Neural crest cell (in vitro differentiated cells): ENCODE measurements at regions not wholly inside any gene's neighbourhood (a gene's known extent, or its start where the extent isn't known, plus 50 kb on each side); places are given as distances from the start of the nearest gene placed in this dataset.
A peak's percentile ranks its signal among the peaks of the same experiment; 100 is the strongest.
"Not testable (repeated sequence)": the region's sequence is repeated elsewhere in the genome, so short reads cannot be mapped to it uniquely, and the experiment has no call there.

Source experiments
- DNase-seq: peaks from one replicate; pipeline ENCODE4 v3.0.0; 2021; ENCODE audit warnings: low read depth, mixed read lengths, low spot score
- H3K27ac Mint-ChIP-seq: one replicate; pipeline ENCODE4 v1.8.0; 2021; ENCODE audit warnings: mild to moderate bottlenecking, mixed read lengths; ENCODE audit not compliant: unreplicated experiment
- H3K27me3 Mint-ChIP-seq: 2 replicates; pipeline ENCODE4 v1.8.0; 2021; ENCODE audit warnings: low read depth, mild to moderate bottlenecking, mixed read lengths
- H3K36me3 Mint-ChIP-seq: 2 replicates; pipeline ENCODE4 v1.8.0; 2021; ENCODE audit warnings: low read depth, mild to moderate bottlenecking, mixed read lengths
- H3K4me1 Mint-ChIP-seq: 2 replicates; pipeline ENCODE4 v1.8.0; 2021; ENCODE audit warnings: mixed read lengths
- H3K4me3 Mint-ChIP-seq: one replicate; pipeline ENCODE4 v1.8.0; 2021; ENCODE audit warnings: mild to moderate bottlenecking, mixed read lengths
- H3K9me3 Mint-ChIP-seq: 2 replicates; pipeline ENCODE4 v1.8.0; 2021; ENCODE audit warnings: mixed read lengths
- CTCF ChIP-seq: fragments of 200-600 bp; sonication (generic); conservative IDR thresholded peaks from 2 replicates; pipeline ENCODE4 v1.5.0; 2021; ENCODE audit warnings: antibody characterized with exemption, mild to moderate bottlenecking

GRCh38 chr10:3874990-3875841 lies 90.2 kb upstream of the KLF6 start:
- Mint-ChIP-seq H3K4me1 (peaks cover 11% of the 10 kb centered on the region), H3K36me3 (no peaks in the 10 kb centered on the region), H3K4me3 (no peak overlapping the region), H3K9me3 (no peaks in the 10 kb centered on the region), H3K27me3 (no peaks in the 10 kb centered on the region), H3K27ac (peak overlapping the region; percentile 35)
- no peak for DNase-seq
- TF ChIP-seq CTCF, result no peak

GRCh38 chr10:3874610-3874989 lies 89.6 kb upstream of the KLF6 start:
- not testable (repeated sequence) for H3K36me3 Mint-ChIP-seq, H3K4me3 Mint-ChIP-seq, DNase-seq, H3K27me3 Mint-ChIP-seq, H3K9me3 Mint-ChIP-seq
- Mint-ChIP-seq H3K27ac (peak overlapping the region; percentile 35), H3K4me1 (peaks cover 11% of the 10 kb centered on the region)

GRCh38 chr10:3873728-3874461 lies 88.9 kb upstream of the KLF6 start:
- H3K36me3 Mint-ChIP-seq, result no peaks in the 10 kb centered on the region
- peaks cover 11% of the 10 kb centered on the region for H3K4me1 Mint-ChIP-seq
- no peak overlapping the region for H3K4me3 Mint-ChIP-seq
- no peaks in the 10 kb centered on the region for H3K27me3 Mint-ChIP-seq
- TF ChIP-seq CTCF, result no peak
- H3K27ac Mint-ChIP-seq, result no peak overlapping the region
- no peaks in the 10 kb centered on the region for H3K9me3 Mint-ChIP-seq
- DNase-seq, result no peak

GRCh38 chr10:3872712-3873329 lies 87.8 kb upstream of the KLF6 start:
- H3K27ac Mint-ChIP-seq, result peak overlapping the region; percentile 24
- H3K36me3 Mint-ChIP-seq, result no peaks in the 10 kb centered on the region
- H3K9me3 Mint-ChIP-seq, result no peaks in the 10 kb centered on the region

GRCh38 chr10:3871424-3871996 lies 86.5 kb upstream of the KLF6 start:
- no peak for DNase-seq
- no peak overlapping the region for H3K27ac Mint-ChIP-seq

More at GRCh38 chr10:3872712-3873329, 87.8 kb upstream of the KLF6 start:
- no peak for DNase-seq
- Mint-ChIP-seq H3K4me1 (peaks cover 11% of the 10 kb centered on the region), H3K4me3 (no peak overlapping the region), H3K27me3 (no peaks in the 10 kb centered on the region)
- no peak for TF ChIP-seq CTCF

More at GRCh38 chr10:3871424-3871996, 86.5 kb upstream of the KLF6 start:
- Mint-ChIP-seq H3K4me1 (peaks cover 11% of the 10 kb centered on the region), H3K36me3 (no peaks in the 10 kb centered on the region), H3K27me3 (no peaks in the 10 kb centered on the region), H3K4me3 (no peak overlapping the region), H3K9me3 (no peaks in the 10 kb centered on the region)
- TF ChIP-seq CTCF, result no peak
